SU-DHL-6 (cell line): ENCODE measurements at regions not wholly inside any gene's neighbourhood (a gene's known extent, or its start where the extent isn't known, plus 50 kb on each side); places are given as distances from the start of the nearest gene placed in this dataset.

Source experiments
- CTCF ChIP-seq: fragments of 200-600 bp; sonication (generic); IDR thresholded peaks from one replicate; pipeline ENCODE4 v1.5.1; 2017; ENCODE audit warnings: antibody characterized with exemption, mild to moderate bottlenecking, low read length, moderate library complexity; ENCODE audit not compliant: insufficient read depth, poor library complexity, severe bottlenecking
- EZH2phosphoT487 ChIP-seq: fragments of 200-600 bp; sonication (generic), shearing (Covaris generic); conservative IDR thresholded peaks from 2 replicates; pipeline ENCODE4 v1.6.1; 2018; ENCODE audit warnings: mild to moderate bottlenecking, antibody characterized with exemption, low read length, moderate library complexity, mixed read lengths

GRCh38 chr16:66052745-66053144 is 313.7 kb upstream of the CDH5 start:
- TF ChIP-seq CTCF, result no peak
- no peak for TF ChIP-seq EZH2phosphoT487
